Adrenal gland (tissue), 5 donors: ENCODE measurements at regions not wholly inside any gene's neighbourhood (a gene's known extent, or its start where the extent isn't known, plus 50 kb on each side); places are given as distances from the start of the nearest gene placed in this dataset.

ENCODE experiments used
- POLR2A ChIP-seq, 2 donors: fragments of 450-650 bp; IDR thresholded peaks; one replicate each; pipeline ENCODE4 v1.6.1; 2017; ENCODE audit warnings: antibody characterized with exemption in 2 of 2, mild to moderate bottlenecking in 2 of 2, moderate library complexity in 1 of 2
- TF ChIP-seq, protein P1 (sequence below), 6 experiments: fragments of 450-650 bp in 4 of 6; fragments of 200-600 bp in 2 of 6; sonication (generic) in 1 of 6; IDR thresholded peaks; 1 replicate in 5 of 6; 2 replicates in 1 of 6; pipeline versions ENCODE4 v1.5.1 to v1.8.0; 2016 to 2021; ENCODE audit warnings: antibody characterized with exemption in 6 of 6, mild to moderate bottlenecking in 2 of 6, moderate library complexity in 1 of 6
- donor health status: DM: no; HTN: no; CAD: no.

GRCh38 chr20:48489656-48490055, 338.1 kb downstream of the PREX1 start:
- TF ChIP-seq, protein P1, sequence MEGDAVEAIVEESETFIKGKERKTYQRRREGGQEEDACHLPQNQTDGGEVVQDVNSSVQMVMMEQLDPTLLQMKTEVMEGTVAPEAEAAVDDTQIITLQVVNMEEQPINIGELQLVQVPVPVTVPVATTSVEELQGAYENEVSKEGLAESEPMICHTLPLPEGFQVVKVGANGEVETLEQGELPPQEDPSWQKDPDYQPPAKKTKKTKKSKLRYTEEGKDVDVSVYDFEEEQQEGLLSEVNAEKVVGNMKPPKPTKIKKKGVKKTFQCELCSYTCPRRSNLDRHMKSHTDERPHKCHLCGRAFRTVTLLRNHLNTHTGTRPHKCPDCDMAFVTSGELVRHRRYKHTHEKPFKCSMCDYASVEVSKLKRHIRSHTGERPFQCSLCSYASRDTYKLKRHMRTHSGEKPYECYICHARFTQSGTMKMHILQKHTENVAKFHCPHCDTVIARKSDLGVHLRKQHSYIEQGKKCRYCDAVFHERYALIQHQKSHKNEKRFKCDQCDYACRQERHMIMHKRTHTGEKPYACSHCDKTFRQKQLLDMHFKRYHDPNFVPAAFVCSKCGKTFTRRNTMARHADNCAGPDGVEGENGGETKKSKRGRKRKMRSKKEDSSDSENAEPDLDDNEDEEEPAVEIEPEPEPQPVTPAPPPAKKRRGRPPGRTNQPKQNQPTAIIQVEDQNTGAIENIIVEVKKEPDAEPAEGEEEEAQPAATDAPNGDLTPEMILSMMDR (IDR thresholded peaks at IDR 0.05): no peak
- no peak for TF ChIP-seq POLR2A (IDR thresholded peaks at IDR 0.05)
